Adipocyte (in vitro differentiated cells): ENCODE measurements at regions not wholly inside any gene's neighbourhood (a gene's known extent, or its start where the extent isn't known, plus 50 kb on each side); places are given as distances from the start of the nearest gene placed in this dataset.

ENCODE experiments used
- DNase-seq: peaks from one replicate; pipeline ENCODE4 v3.0.0-alpha.2; 2015; ENCODE audit warnings: low read depth
- H3K27me3 ChIP-seq: replicated peaks from 2 replicates; pipeline ENCODE4 v1.7.0; 2013; ENCODE audit warnings: mild to moderate bottlenecking, low read length, moderate library complexity; ENCODE audit not compliant: control insufficient read depth, insufficient read depth
- H3K36me3 ChIP-seq: 2 replicates; pipeline ENCODE4 v1.7.0; 2013; ENCODE audit warnings: low read length, mild to moderate bottlenecking, moderate library complexity; ENCODE audit not compliant: control insufficient read depth, insufficient read depth, severe bottlenecking
- H3K4me1 ChIP-seq: 2 replicates; pipeline ENCODE4 v1.7.0; 2013; ENCODE audit warnings: mild to moderate bottlenecking, low read length, moderate library complexity; ENCODE audit not compliant: control insufficient read depth, insufficient read depth
- H3K4me3 ChIP-seq: 2 replicates; pipeline ENCODE4 v1.7.0; 2013; ENCODE audit warnings: mild to moderate bottlenecking, low read length, moderate library complexity
- H3K9ac ChIP-seq: 2 replicates; pipeline ENCODE4 v1.7.0; 2013; ENCODE audit warnings: mild to moderate bottlenecking, low read length, moderate library complexity
- H3K9me3 ChIP-seq: 2 replicates; pipeline ENCODE4 v1.7.0; 2013; ENCODE audit warnings: mild to moderate bottlenecking, low read length, moderate library complexity; ENCODE audit not compliant: control insufficient read depth

DNA sequence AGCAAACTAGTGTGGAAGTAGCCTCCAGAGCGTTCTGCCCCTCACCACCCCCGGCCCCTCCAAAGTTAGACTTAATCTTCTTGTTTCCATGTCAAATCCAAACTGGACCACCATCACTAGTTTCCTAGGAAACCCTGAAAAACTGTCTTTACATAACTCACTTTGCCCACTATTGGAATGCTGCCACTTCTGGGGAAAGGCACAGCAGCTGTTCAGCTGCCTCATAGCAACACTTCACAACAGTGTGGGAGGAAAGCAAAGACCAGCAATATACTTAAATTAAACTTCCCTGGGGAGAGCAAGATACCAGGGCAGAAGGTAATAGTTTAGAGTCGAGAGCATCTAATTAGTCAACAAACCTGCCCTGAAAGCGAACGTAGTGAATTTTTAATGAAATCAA lies 452.2 kb downstream of the KCNJ2 start:
- DNase-seq: no peak

DNA sequence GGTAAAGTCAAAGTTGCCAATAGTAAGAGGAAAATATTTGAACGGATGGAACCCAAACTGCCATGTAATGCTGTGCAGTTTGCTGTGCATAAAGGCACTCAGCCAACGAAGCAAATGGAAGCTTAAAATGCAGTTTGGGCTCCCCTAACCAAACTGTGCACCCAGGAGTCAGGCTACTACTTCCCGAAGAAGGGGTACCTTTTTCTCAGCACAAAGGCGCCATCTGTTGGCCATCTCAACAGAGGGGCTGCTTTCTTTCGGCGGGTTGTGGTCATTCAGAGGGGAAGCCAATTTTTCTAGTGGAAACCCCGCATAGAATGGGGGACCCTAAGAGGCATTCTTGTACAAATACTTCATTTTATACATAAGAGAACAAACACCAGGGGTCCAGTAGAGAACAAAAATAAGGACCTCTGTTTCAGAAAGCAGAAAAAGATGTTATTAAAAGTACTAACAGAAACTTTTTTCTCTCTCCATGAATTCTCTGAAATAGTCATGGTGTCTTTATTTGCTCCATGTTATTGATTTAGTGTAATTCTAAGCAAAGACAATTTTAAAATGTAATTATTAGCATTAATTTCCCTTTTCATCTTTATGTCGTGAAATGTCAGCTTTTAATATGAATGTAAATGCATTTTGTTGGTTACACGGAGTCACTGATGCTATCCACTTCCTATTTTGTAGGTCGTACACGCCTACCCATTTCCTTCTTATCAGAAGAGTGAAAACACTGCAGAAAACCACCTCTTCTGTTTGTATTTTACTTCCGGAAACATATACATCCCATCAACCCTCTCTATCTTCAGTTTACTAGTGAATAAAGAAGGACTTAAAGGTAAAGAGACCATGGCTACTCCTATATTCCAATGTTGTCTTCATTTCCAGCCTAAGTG lies 453.3 kb downstream of the KCNJ2 start:
- H3K4me3 ChIP-seq: no peak overlapping the region

More for the DNA sequence above, 452.2 kb downstream of the KCNJ2 start:
- no peaks in the 10 kb centered on the region for H3K27me3 ChIP-seq
- H3K36me3 ChIP-seq: no peaks in the 10 kb centered on the region
- no peak overlapping the region for H3K9ac ChIP-seq
- H3K4me1 ChIP-seq: no peaks in the 10 kb centered on the region
- no peak overlapping the region for H3K4me3 ChIP-seq
- no peaks in the 10 kb centered on the region for H3K9me3 ChIP-seq

DNA sequence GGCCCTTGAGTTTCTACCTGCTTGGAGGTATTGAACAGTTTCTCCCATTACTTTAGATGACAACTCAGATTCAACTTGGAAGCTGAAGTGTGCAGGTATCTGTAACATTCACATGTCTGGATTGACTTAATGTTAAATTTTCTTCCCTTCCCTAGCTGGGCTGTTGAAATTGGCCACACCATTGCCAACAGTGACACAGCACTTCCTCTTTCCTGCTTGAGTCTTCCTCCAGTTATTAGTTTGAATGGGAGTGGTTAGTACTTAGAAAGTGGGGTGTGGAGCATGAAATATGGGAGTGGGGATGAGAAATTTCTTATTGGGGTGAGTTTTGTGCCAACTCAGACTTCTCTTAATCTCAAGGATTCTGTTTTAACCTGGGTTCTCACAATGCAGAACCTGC lies 454.9 kb downstream of the KCNJ2 start:
- H3K4me3 ChIP-seq: no peak overlapping the region
- H3K27me3 ChIP-seq: no peaks in the 10 kb centered on the region
- no peak for DNase-seq
- no peak overlapping the region for H3K9ac ChIP-seq
- H3K36me3 ChIP-seq: no peaks in the 10 kb centered on the region
- H3K4me1 ChIP-seq: no peaks in the 10 kb centered on the region
- no peaks in the 10 kb centered on the region for H3K9me3 ChIP-seq

More for the DNA sequence above, 453.3 kb downstream of the KCNJ2 start:
- Histone ChIP-seq H3K4me1 (no peaks in the 10 kb centered on the region), H3K27me3 (no peaks in the 10 kb centered on the region), H3K9me3 (no peaks in the 10 kb centered on the region), H3K9ac (no peak overlapping the region), H3K36me3 (no peaks in the 10 kb centered on the region)
- DNase-seq: peak; percentile 19

DNA sequence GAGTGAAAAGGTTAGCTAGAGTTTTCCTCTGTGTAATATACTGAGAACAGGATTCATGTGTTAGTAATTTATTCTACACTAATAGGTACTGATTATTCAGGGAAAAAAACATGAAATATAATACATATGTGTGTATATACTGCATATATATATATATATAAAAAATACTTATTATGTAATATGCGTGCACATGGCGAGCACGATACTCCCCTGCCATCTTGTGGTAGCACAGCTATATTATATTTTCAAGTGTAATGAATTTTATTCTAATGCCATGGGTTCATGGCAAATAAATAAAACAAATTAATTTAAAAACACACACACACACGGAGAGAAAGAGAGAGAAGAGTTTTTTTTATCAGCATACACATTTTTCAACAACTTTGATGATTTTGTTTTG lies 460.6 kb downstream of the KCNJ2 start:
- no peak overlapping the region for H3K9ac ChIP-seq
- DNase-seq: peak; percentile 24
- H3K36me3 ChIP-seq: no peaks in the 10 kb centered on the region
- H3K27me3 ChIP-seq: no peaks in the 10 kb centered on the region
- no peak overlapping the region for H3K4me3 ChIP-seq
- no peaks in the 10 kb centered on the region for H3K4me1 ChIP-seq
- no peaks in the 10 kb centered on the region for H3K9me3 ChIP-seq

DNA sequence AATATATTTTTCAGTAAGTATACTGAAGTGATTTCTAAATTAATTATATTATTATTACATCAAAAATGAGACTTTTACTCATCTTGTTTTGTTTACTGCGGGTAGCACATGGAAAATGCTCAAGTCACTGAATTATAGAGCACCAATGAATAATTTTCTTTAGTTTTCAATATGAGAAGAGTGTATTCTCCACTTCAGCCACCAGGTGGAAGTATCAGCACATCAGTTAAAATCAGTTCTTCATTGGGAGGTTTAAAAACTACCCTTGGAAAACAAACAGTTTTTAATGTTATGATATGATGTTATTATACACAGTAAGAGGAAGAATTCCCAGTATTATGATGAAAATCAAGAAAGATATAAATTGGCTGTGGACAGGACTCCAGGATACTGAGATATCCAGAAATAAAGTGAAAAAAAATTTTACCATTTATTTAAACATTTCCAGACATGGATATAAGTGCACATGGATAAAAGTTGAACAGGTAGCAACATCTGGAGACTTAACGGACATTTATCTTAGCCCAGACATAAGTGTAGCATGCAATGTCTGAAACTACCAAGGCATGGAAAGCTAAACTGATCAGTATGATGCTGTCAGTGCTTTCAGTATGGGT lies 467.3 kb downstream of the KCNJ2 start:
- no peaks in the 10 kb centered on the region for H3K36me3 ChIP-seq
- DNase-seq: peak; percentile 74

GRCh38 chr17:70642059-70642458 lies 472.7 kb downstream of the KCNJ2 start:
- Histone ChIP-seq H3K27me3 (peaks cover 5% of the 10 kb centered on the region), H3K9me3 (peaks cover 8% of the 10 kb centered on the region), H3K4me1 (no peaks in the 10 kb centered on the region), H3K36me3 (no peaks in the 10 kb centered on the region), H3K9ac (no peak overlapping the region), H3K4me3 (no peak overlapping the region)
- no peak for DNase-seq

More for the DNA sequence above, 467.3 kb downstream of the KCNJ2 start:
- H3K27me3 ChIP-seq: peaks cover 5% of the 10 kb centered on the region
- no peak overlapping the region for H3K9ac ChIP-seq
- no peak overlapping the region for H3K4me3 ChIP-seq
- no peaks in the 10 kb centered on the region for H3K4me1 ChIP-seq
- H3K9me3 ChIP-seq: no peaks in the 10 kb centered on the region

DNA sequence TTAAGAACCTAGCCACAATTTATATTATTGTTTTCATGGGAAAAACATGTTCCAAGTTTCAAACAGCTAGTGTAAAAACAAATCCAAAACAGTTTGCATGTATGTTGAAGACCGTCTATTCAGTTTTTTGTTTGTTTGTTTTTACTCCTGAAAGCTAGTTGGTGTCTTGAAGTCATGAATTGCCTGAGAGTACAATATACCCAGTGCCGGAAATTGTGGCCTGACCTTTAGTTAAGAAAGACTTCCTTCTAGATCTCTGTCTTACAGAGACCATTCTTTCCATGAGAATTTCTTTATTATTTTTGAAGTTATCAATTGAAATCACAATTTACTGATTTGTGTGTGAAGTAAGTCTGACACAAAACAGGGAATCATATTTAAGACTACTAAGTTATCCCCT lies 474.8 kb downstream of the KCNJ2 start:
- H3K36me3 ChIP-seq: no peaks in the 10 kb centered on the region
- peaks cover 5% of the 10 kb centered on the region for H3K27me3 ChIP-seq
- H3K4me1 ChIP-seq: no peaks in the 10 kb centered on the region
- peaks cover 8% of the 10 kb centered on the region for H3K9me3 ChIP-seq
- DNase-seq: no peak
- no peak overlapping the region for H3K4me3 ChIP-seq
- no peak overlapping the region for H3K9ac ChIP-seq

DNA sequence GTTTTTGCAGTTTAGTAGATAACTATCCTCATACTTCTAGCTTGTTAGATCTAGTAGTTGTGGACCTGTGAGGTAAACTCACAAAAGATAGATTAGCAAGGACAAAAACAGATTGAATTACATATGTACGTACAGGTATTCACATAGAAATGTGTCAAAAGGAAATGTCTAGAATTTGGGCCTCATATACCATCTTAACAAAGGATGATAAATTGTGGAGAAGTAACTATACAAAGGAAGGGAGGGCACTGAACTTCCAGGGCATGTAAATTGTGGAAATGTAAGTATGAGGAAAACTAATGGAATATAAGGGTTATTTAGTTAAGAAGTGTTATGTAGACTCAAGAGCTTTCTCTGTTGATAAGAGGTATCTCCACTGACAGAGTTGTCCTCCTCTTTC lies 477.3 kb downstream of the KCNJ2 start:
- H3K9me3 ChIP-seq: peaks cover 8% of the 10 kb centered on the region
- no peak overlapping the region for H3K9ac ChIP-seq
- no peak overlapping the region for H3K4me3 ChIP-seq
- no peaks in the 10 kb centered on the region for H3K36me3 ChIP-seq
- no peaks in the 10 kb centered on the region for H3K4me1 ChIP-seq
- no peaks in the 10 kb centered on the region for H3K27me3 ChIP-seq
- no peak for DNase-seq

DNA sequence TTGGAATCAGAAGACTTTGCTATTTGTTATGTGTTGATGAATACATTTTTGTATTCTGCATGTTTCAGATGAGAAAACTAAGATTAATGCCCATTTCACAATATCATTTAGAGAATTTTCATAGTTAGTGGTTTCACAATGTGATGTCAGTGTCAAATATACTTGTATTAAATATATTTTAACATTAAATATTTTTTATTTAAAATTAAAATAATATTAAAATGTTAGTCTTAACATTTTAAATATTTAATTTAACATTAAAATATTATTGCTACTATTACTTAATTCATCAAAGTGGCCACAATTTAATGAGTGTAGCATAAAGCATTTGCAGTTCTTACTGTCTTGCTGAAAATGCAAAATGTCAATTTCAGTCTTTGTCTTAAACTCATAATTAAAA lies 478.8 kb downstream of the KCNJ2 start:
- no peaks in the 10 kb centered on the region for H3K27me3 ChIP-seq
- H3K9me3 ChIP-seq: peaks cover 8% of the 10 kb centered on the region
- H3K9ac ChIP-seq: no peak overlapping the region
- no peaks in the 10 kb centered on the region for H3K36me3 ChIP-seq
- no peaks in the 10 kb centered on the region for H3K4me1 ChIP-seq
- DNase-seq: no peak
- no peak overlapping the region for H3K4me3 ChIP-seq

- H3K27me3 ChIP-seq: no peaks in the 10 kb centered on the region
Measured at GRCh38 chr17:70653850-70654249, 484.5 kb downstream of the KCNJ2 start.

DNA sequence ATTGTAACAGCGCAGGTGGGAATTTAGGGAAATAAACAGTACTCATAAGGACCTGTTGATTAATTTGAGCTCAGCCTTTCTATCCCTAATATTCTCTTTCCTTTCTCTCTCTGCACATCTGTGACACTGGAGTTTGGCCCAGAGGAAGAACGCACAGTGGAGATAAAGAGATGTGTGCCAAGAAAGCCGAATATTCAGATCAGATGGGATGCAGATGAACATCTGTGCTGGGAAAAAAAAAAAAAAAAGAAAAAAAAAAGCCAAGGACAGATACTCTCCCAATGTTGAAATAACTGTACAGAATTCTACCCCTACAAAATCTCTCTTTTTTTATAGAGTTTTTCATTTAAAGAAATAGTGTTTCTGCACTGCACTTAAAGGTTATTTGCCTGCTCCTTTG lies 485.4 kb downstream of the KCNJ2 start:
- Histone ChIP-seq H3K27me3 (no peaks in the 10 kb centered on the region), H3K9ac (no peak overlapping the region), H3K9me3 (no peaks in the 10 kb centered on the region), H3K36me3 (no peaks in the 10 kb centered on the region), H3K4me1 (no peaks in the 10 kb centered on the region), H3K4me3 (no peak overlapping the region)
- DNase-seq: no peak

More at GRCh38 chr17:70653850-70654249, 484.5 kb downstream of the KCNJ2 start:
- Histone ChIP-seq H3K9ac (no peak overlapping the region), H3K4me1 (no peaks in the 10 kb centered on the region), H3K9me3 (no peaks in the 10 kb centered on the region), H3K36me3 (no peaks in the 10 kb centered on the region), H3K4me3 (no peak overlapping the region)
- no peak for DNase-seq
